ENCODE measurements at regions not wholly inside any gene's neighbourhood (a gene's known extent, or its start where the extent isn't known, plus 50 kb on each side); places are given as distances from the start of the nearest gene placed in this dataset.

DNA sequence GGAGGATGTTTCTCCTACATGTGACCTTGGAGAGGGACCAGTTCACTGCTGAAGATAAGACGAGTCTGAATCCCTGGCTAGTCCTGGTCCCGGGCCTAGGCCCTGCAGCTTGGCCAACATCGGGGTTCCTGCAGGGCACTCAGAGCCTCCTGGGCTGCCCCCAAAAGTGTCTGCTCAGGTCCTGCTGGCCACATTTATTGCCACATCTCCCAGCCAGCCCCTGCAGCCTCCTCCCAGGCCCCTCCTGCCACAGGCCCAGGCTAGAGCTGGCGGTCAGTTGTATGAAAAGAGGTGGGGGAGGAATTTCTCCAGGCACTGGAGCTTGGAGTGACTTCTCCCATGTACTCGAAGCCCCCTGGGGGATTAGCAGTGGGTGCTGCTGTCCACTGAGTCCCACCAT, 56.5 kb upstream of the PPARA start:
- Histone ChIP-seq H3K27ac (ENCODE audit: low read length) (peak overlapping the region; percentile 99), H3K27me3 (ENCODE audit: control insufficient read depth, insufficient read depth, low read length) (no peaks in the 10 kb centered on the region), H3K4me3 (ENCODE audit: low read depth in 2 of 2, low read length in 2 of 2) (no peak overlapping the region), H3K4me1 (ENCODE audit: control insufficient read depth, insufficient read depth, low read length) (peaks cover 89% of the 10 kb centered on the region), H3K9me3 (ENCODE audit: control insufficient read depth, insufficient read depth, low read depth, low read length) (no peaks in the 10 kb centered on the region), H3K36me3 (ENCODE audit: control insufficient read depth, insufficient read depth, low read length) (peaks cover 3% of the 10 kb centered on the region; the same call in 1 of the 2 replicates)
- intact Hi-C loops (cut with micrococcal nuclease; ENCODE audit: unreplicated experiment) (no loop called here), in situ Hi-C loops (cut with HindIII; ENCODE audit: low pct_unique_long_range_greater_than_20kb, low sequenced_read_pairs) (no loop called here)
- CTCF ChIA-PET, result no interaction called here
- TF ChIP-seq, protein P1, sequence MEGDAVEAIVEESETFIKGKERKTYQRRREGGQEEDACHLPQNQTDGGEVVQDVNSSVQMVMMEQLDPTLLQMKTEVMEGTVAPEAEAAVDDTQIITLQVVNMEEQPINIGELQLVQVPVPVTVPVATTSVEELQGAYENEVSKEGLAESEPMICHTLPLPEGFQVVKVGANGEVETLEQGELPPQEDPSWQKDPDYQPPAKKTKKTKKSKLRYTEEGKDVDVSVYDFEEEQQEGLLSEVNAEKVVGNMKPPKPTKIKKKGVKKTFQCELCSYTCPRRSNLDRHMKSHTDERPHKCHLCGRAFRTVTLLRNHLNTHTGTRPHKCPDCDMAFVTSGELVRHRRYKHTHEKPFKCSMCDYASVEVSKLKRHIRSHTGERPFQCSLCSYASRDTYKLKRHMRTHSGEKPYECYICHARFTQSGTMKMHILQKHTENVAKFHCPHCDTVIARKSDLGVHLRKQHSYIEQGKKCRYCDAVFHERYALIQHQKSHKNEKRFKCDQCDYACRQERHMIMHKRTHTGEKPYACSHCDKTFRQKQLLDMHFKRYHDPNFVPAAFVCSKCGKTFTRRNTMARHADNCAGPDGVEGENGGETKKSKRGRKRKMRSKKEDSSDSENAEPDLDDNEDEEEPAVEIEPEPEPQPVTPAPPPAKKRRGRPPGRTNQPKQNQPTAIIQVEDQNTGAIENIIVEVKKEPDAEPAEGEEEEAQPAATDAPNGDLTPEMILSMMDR (IDR thresholded peaks at IDR 0.05), result no peak
- TF ChIP-seq SIN3A (IDR thresholded peaks at IDR 0.05; ENCODE audit: borderline replicate concordance, insufficient read depth, low read depth, low read length), result no peak
- no peak for TF ChIP-seq TCF7L2 (IDR thresholded peaks at IDR 0.05; ENCODE audit: low read depth, low read length)
- no peak for TF ChIP-seq POLR2AphosphoS5 (IDR thresholded peaks at IDR 0.05; ENCODE audit: low read depth, low read length)
- TF ChIP-seq, protein P2, sequence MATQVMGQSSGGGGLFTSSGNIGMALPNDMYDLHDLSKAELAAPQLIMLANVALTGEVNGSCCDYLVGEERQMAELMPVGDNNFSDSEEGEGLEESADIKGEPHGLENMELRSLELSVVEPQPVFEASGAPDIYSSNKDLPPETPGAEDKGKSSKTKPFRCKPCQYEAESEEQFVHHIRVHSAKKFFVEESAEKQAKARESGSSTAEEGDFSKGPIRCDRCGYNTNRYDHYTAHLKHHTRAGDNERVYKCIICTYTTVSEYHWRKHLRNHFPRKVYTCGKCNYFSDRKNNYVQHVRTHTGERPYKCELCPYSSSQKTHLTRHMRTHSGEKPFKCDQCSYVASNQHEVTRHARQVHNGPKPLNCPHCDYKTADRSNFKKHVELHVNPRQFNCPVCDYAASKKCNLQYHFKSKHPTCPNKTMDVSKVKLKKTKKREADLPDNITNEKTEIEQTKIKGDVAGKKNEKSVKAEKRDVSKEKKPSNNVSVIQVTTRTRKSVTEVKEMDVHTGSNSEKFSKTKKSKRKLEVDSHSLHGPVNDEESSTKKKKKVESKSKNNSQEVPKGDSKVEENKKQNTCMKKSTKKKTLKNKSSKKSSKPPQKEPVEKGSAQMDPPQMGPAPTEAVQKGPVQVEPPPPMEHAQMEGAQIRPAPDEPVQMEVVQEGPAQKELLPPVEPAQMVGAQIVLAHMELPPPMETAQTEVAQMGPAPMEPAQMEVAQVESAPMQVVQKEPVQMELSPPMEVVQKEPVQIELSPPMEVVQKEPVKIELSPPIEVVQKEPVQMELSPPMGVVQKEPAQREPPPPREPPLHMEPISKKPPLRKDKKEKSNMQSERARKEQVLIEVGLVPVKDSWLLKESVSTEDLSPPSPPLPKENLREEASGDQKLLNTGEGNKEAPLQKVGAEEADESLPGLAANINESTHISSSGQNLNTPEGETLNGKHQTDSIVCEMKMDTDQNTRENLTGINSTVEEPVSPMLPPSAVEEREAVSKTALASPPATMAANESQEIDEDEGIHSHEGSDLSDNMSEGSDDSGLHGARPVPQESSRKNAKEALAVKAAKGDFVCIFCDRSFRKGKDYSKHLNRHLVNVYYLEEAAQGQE (IDR thresholded peaks at IDR 0.05; ENCODE audit: insufficient read depth in 1 of 2, low read depth in 2 of 2, low read length in 1 of 2), result no peak
- BruUV-seq (replicated peaks), result no TSS peak
- ATAC-seq (no peak), DNase-seq (ENCODE audit: low read depth, low spot score) (no peak)
- POLR2A ChIA-PET, result no interaction called here

DNA sequence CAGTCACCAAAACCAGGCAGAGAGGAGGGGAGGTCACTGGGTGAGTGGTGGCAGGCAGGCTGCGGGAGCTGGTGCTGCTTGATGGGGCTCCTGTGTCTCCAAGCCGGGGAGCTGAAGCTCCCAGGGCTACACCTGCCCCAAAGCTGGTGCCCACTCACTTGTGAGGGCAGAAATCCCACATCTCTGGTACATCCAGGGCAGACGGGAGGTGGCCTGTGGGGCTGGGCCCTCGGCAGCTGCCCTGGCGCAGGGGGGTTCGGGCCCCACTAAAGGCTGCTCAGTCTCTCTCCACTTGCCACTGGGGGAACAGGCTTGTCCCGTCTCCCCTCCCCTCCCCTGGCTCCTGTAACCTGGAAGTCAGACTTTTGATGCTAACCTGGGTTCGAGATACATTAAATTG, 55.6 kb upstream of the PPARA start:
- Histone ChIP-seq H3K9me3 (ENCODE audit: control insufficient read depth, insufficient read depth, low read depth, low read length) (no peaks in the 10 kb centered on the region), H3K27ac (ENCODE audit: low read length) (peak overlapping the region; percentile 99), H3K27me3 (ENCODE audit: control insufficient read depth, insufficient read depth, low read length) (no peaks in the 10 kb centered on the region), H3K36me3 (ENCODE audit: control insufficient read depth, insufficient read depth, low read length) (peaks cover 3% of the 10 kb centered on the region; the same call in 1 of the 2 replicates), H3K4me1 (ENCODE audit: control insufficient read depth, insufficient read depth, low read length) (peaks cover 86% of the 10 kb centered on the region), H3K4me3 (ENCODE audit: low read depth in 2 of 2, low read length in 2 of 2) (no peak overlapping the region)
- BruUV-seq (replicated peaks), result no TSS peak
- CTCF ChIA-PET, result no interaction called here
- intact Hi-C loops (cut with micrococcal nuclease; ENCODE audit: unreplicated experiment) (no loop called here), in situ Hi-C loops (cut with HindIII; ENCODE audit: low pct_unique_long_range_greater_than_20kb, low sequenced_read_pairs) (no loop called here)
- no peak for DNase-seq (ENCODE audit: low read depth, low spot score)
- ATAC-seq, result no peak
- POLR2A ChIA-PET, result no interaction called here
- TF ChIP-seq SIN3A (IDR thresholded peaks at IDR 0.05; ENCODE audit: borderline replicate concordance, insufficient read depth, low read depth, low read length), result no peak
- no peak; the same call in none of the 2 replicates for TF ChIP-seq POLR2AphosphoS5 (IDR thresholded peaks at IDR 0.05; ENCODE audit: low read depth, low read length)
- TF ChIP-seq, protein P2 (IDR thresholded peaks at IDR 0.05; ENCODE audit: insufficient read depth in 1 of 2, low read depth in 2 of 2, low read length in 1 of 2), result no peak
- TF ChIP-seq TCF7L2 (IDR thresholded peaks at IDR 0.05; ENCODE audit: low read depth, low read length), result no peak
- TF ChIP-seq, protein P1 (IDR thresholded peaks at IDR 0.05), result no peak

Measured in Panc1 (cell line).